ENCODE measurements at regions not wholly inside any gene's neighbourhood (a gene's known extent, or its start where the extent isn't known, plus 50 kb on each side); places are given as distances from the start of the nearest gene placed in this dataset.

DNA sequence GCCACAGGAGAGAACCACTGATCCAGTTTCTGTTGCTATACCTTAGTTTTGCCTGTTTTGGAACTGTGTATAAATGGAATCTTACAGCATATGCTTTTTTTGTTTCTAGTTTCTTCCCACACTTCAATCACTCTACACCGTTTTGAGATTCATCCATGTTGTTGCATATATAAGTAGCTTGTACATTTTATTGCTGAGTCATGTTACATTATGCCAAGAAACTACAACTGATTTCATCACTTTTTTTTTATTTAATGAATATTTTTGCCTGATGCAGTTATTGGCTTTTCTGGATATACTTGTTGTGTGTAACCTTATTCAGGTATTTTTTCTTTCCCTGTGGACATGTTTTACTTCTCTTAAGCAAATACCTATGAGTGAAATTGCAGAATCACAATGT lies 1135.9 kb downstream of the RAPGEF2 start:
- no peaks in the 10 kb centered on the region for H3K27me3 ChIP-seq (ENCODE audit: low read depth, low read length)
- no peak overlapping the region for H2AFZ ChIP-seq (ENCODE audit: low read depth, low read length)
- H3K27ac ChIP-seq (ENCODE audit: low read length) = no peak overlapping the region
- TF ChIP-seq, protein P1, sequence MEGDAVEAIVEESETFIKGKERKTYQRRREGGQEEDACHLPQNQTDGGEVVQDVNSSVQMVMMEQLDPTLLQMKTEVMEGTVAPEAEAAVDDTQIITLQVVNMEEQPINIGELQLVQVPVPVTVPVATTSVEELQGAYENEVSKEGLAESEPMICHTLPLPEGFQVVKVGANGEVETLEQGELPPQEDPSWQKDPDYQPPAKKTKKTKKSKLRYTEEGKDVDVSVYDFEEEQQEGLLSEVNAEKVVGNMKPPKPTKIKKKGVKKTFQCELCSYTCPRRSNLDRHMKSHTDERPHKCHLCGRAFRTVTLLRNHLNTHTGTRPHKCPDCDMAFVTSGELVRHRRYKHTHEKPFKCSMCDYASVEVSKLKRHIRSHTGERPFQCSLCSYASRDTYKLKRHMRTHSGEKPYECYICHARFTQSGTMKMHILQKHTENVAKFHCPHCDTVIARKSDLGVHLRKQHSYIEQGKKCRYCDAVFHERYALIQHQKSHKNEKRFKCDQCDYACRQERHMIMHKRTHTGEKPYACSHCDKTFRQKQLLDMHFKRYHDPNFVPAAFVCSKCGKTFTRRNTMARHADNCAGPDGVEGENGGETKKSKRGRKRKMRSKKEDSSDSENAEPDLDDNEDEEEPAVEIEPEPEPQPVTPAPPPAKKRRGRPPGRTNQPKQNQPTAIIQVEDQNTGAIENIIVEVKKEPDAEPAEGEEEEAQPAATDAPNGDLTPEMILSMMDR (IDR thresholded peaks at IDR 0.05; ENCODE audit: low read depth, low read length) = no peak
- TF ChIP-seq EZH2phosphoT487 (IDR thresholded peaks at IDR 0.05; ENCODE audit: low read depth) = no peak
- H3K36me3 ChIP-seq (replicated peaks; ENCODE audit: low read depth, low read length) = no peaks in the 10 kb centered on the region
- no peak overlapping the region for H3K4me3 ChIP-seq (ENCODE audit: low read length)
- H3K79me2 ChIP-seq (ENCODE audit: low read length) = no peaks in the 10 kb centered on the region
- no peak overlapping the region for H3K9ac ChIP-seq (ENCODE audit: low read length)
- H3K4me2 ChIP-seq (ENCODE audit: low read length) = no peak overlapping the region
- peaks cover 9% of the 10 kb centered on the region for H3K4me1 ChIP-seq (ENCODE audit: low read length)
- H3K9me3 ChIP-seq (ENCODE audit: insufficient read depth, low read length) = 0 out of 2 replicates have a peak, but pooled peaks cover 3% of the 10 kb centered on the region
- H4K20me1 ChIP-seq (ENCODE audit: insufficient read depth, low read length) = no peaks in the 10 kb centered on the region

DNA sequence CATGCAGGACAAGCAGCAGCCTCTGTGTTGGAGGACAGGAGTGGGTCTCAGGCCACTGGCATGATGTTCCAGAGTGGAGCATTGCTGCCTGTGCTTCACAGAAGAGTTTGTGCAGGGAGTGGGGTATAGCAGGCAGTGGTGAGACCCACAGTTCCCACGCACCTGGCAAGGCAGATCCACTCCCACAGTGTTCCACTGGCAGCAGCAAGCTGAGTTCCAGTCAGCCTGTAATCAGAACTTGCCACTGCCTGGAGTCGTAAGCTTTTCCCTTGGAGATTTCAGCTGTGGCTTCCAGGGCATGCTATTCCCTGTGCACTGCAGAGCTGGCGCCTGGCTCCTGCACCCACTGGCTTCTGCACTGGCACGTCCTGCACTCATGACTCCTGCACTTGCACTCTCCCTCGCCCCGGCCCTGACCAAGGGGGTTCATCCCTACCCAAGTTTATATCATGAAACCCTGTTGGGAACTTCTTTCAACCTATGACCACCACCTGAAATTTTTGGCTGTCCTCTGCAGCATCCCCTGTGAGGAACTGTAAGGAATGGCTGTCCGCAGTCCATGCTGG lies 1144.3 kb downstream of the RAPGEF2 start:
- Histone ChIP-seq H3K4me1 (ENCODE audit: low read length) (no peaks in the 10 kb centered on the region), H3K4me2 (ENCODE audit: low read length) (no peak overlapping the region), H3K4me3 (ENCODE audit: low read length) (no peak overlapping the region), H3K27ac (ENCODE audit: low read length) (no peak overlapping the region), H3K27me3 (ENCODE audit: low read depth, low read length) (no peaks in the 10 kb centered on the region), H3K9me3 (ENCODE audit: insufficient read depth, low read length) (no peaks in the 10 kb centered on the region), H2AFZ (ENCODE audit: low read depth, low read length) (no peak overlapping the region), H4K20me1 (ENCODE audit: insufficient read depth, low read length) (no peaks in the 10 kb centered on the region), H3K79me2 (ENCODE audit: low read length) (no peaks in the 10 kb centered on the region), H3K9ac (ENCODE audit: low read length) (no peak overlapping the region), H3K36me3 (replicated peaks; ENCODE audit: low read depth, low read length) (no peaks in the 10 kb centered on the region)
- TF ChIP-seq EZH2phosphoT487 (IDR thresholded peaks at IDR 0.05; ENCODE audit: low read depth) = no peak
- TF ChIP-seq, protein P1 (IDR thresholded peaks at IDR 0.05; ENCODE audit: low read depth, low read length) = no peak

DNA sequence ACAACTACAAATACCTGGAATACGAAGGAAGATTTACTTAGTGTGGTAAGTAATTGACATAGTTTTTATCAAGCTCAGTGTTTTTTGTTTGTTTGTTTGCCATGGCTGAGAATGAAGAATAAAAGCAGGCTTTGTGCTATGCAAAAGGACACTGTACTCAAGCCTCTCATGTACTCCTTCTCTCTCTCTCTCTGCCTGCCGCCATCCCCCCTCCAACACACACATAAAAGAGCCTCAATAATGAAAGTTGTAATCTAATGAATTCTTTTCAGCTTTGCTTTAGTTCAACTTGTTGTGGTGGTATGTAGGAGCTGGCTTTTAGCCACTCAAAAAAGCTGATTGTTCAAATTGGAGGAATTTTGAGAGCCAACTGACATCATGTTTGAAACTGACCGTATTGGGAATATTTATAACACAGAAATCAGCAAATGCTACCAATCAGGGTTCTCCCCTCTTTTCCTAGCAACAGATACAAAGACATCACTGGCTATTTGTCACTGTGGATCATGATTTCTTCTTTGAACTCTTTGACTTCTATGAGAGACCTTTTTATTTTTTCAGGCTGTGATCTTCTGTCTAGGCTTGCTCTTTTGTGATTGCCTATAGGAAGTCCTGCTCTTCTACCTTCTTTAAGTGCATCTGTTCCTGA lies 1148.8 kb downstream of the RAPGEF2 start:
- Histone ChIP-seq H2AFZ (ENCODE audit: low read depth, low read length) (no peak overlapping the region), H3K4me2 (ENCODE audit: low read length) (no peak overlapping the region), H3K4me1 (ENCODE audit: low read length) (no peaks in the 10 kb centered on the region), H3K27ac (ENCODE audit: low read length) (no peak overlapping the region), H3K79me2 (ENCODE audit: low read length) (no peaks in the 10 kb centered on the region), H3K9me3 (ENCODE audit: insufficient read depth, low read length) (no peaks in the 10 kb centered on the region), H3K4me3 (ENCODE audit: low read length) (no peak overlapping the region), H4K20me1 (ENCODE audit: insufficient read depth, low read length) (no peaks in the 10 kb centered on the region), H3K27me3 (ENCODE audit: low read depth, low read length) (no peaks in the 10 kb centered on the region), H3K36me3 (replicated peaks; ENCODE audit: low read depth, low read length) (no peaks in the 10 kb centered on the region), H3K9ac (ENCODE audit: low read length) (no peak overlapping the region)
- TF ChIP-seq EZH2phosphoT487 (IDR thresholded peaks at IDR 0.05; ENCODE audit: low read depth) = no peak
- TF ChIP-seq, protein P1 (IDR thresholded peaks at IDR 0.05; ENCODE audit: low read depth, low read length) = no peak

DNA sequence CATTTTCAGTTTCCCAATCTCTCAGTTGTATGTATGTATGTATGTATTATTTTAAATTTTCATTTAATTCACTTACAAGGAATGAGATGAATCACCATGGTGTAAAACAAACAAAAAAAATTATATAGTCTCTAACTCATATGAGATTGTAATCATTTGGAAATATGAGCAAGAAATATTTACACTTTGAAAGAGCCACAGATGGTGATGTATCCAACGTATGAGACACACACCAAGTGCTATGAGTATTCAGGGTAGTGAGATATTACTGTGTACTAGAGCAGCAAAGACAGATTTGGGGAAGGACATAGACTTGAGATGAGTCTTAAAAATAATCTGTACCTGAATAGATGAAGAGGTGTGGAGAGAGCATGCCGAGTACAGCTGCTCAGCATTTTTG lies 1154.4 kb downstream of the RAPGEF2 start:
- H3K36me3 ChIP-seq (replicated peaks; ENCODE audit: low read depth, low read length) = no peaks in the 10 kb centered on the region
- no peak overlapping the region for H3K4me2 ChIP-seq (ENCODE audit: low read length)
- no peak overlapping the region for H3K4me3 ChIP-seq (ENCODE audit: low read length)
- no peaks in the 10 kb centered on the region for H3K79me2 ChIP-seq (ENCODE audit: low read length)
- no peaks in the 10 kb centered on the region for H3K27me3 ChIP-seq (ENCODE audit: low read depth, low read length)
- no peak overlapping the region for H2AFZ ChIP-seq (ENCODE audit: low read depth, low read length)
- no peaks in the 10 kb centered on the region for H3K4me1 ChIP-seq (ENCODE audit: low read length)
- TF ChIP-seq EZH2phosphoT487 (IDR thresholded peaks at IDR 0.05; ENCODE audit: low read depth) = no peak
- TF ChIP-seq, protein P1 (IDR thresholded peaks at IDR 0.05; ENCODE audit: low read depth, low read length) = no peak
- no peak overlapping the region for H3K27ac ChIP-seq (ENCODE audit: low read length)
- no peaks in the 10 kb centered on the region for H3K9me3 ChIP-seq (ENCODE audit: insufficient read depth, low read length)
- no peaks in the 10 kb centered on the region for H4K20me1 ChIP-seq (ENCODE audit: insufficient read depth, low read length)
- no peak overlapping the region for H3K9ac ChIP-seq (ENCODE audit: low read length)

All from OCI-LY3 (cell line).